ENCODE measurements at regions not wholly inside any gene's neighbourhood (a gene's known extent, or its start where the extent isn't known, plus 50 kb on each side); places are given as distances from the start of the nearest gene placed in this dataset.

DNA sequence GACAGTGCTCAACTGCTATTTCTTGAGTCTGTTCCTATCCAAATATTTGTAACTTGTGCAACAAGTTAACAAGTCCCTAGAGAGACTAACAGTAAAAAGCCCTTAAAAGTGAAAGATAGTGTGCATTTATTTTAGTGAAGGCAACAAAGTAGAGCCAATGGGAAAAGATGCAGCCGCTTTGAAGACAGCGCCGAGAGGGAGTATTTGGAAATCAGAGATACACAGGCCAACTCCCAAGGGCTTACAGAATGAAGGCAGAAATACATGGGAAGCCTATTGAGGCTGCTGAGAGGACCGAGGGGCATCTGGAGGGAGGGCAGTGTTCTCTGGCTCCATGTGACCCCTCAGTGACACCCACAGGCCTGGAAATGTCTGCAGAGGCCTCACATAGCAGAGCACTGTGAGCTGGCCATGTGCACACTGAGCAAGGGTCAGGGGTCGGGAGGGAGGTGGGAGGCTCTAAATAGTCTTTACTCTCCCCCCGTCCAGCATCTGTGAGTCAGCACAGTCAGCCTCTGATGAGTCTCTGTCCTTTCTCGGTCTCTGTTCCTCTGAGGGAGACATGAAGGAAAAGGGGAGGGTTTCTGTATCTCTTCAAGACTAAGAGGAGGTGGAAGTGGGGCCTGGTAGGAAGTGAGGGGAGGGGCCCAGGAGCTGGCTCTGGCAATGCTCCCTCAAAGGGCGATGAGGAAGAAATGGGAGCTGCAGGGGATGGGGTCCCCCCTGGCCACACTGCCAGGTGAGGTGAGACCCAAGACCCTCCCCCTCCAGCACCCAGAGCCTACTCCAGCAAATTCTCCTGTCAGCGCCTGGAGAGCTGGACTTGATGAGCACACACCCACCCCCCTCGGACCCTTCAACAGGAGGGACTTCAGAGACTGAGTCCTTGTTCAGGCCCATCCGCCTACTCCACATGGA, 133.6 kb downstream of the SP3 start:
- no peak for DNase-seq
- no peak for TF ChIP-seq POLR2A (IDR thresholded peaks at IDR 0.05; ENCODE audit: low read length)
- no peak for TF ChIP-seq GATA1 (IDR thresholded peaks at IDR 0.05; ENCODE audit: low read depth, low read length)

DNA sequence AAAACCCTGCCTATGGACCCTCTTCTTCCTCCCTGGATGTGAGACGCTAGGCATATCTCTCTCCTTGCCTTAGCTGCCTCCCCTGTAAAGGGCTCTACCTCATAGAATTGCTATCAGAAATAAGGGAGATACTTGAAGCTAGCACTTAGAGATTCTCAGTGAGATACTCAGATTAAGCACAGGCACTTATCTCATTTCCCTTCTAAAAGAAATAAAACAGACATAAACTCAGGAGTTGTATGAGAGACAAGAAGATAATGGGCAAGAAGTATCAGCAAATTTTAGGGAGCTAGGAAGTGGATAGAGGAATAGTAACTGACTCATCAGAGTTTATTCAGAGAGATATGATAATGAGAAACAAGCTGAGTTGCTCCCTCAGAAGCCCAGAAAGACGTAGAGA, 131.0 kb downstream of the SP3 start:
- DNase-seq = no peak
- TF ChIP-seq GATA1 (IDR thresholded peaks at IDR 0.05; ENCODE audit: low read depth, low read length) (no peak), POLR2A (IDR thresholded peaks at IDR 0.05; ENCODE audit: low read length) (no peak)

DNA sequence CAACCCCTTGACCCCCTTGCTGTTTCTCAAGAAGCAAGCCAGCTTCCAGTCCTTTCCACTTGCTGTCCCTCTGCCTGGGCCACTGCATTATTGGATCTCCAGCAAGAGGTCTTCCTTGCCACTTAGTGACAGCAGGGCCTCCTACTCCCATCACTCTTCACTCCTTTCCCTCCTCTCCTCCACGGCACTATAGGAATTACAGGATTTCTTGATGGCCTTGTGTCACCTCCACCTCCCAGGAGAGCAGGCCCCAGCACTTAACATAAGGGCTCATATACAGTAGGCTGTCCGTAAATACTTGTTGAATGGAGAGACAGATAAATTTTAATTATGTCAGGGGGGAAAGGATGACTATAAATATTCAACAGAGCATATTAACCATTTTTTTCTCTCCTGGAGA, 129.4 kb downstream of the SP3 start:
- DNase-seq = no peak
- TF ChIP-seq GATA1 (IDR thresholded peaks at IDR 0.05; ENCODE audit: low read depth, low read length) (no peak), POLR2A (IDR thresholded peaks at IDR 0.05; ENCODE audit: low read length) (no peak)

DNA sequence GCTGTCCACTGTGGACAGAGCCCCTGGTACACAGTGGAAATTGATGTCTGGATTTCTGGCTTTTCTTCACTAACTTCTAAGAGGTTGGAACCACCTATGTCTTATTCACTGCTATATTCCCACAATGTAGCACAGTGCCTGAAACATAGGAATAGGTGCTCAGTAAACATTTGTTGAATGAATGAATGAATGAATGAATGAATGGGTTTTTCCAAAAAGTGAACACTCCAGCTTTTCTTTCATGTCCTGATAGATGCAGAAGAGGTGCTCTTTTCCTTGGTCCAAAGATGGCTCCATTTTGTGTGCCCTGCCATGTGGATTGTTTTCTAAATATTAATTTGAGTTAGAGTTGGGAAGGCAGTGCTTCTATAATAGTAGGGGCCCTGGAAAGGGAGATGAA, 124.1 kb downstream of the SP3 start:
- TF ChIP-seq GATA1 (IDR thresholded peaks at IDR 0.05; ENCODE audit: low read depth, low read length) = no peak
- TF ChIP-seq POLR2A (IDR thresholded peaks at IDR 0.05; ENCODE audit: low read length) = no peak

DNA sequence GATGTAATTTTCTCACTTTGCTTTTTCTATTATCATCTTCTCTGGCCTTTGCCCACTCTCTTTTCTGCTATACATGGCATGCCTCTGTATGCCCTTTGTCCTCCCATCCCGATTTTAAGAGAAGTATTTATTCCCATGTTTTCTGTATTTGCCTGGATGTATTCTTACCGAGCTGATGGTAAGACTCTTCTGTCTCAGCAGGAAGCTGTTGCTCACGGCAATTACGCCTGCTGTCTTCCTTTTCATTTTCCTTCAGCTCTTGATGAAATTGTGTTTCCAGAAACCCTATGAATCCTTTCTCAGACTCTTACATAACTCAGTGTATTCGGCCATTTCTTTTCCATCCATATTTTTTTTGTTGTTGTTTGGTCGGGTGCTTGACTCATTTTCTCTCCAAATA, 121.6 kb downstream of the SP3 start:
- TF ChIP-seq GATA1 (IDR thresholded peaks at IDR 0.05; ENCODE audit: low read depth, low read length) (no peak), POLR2A (IDR thresholded peaks at IDR 0.05; ENCODE audit: low read length) (no peak)
- DNase-seq = no peak

More for the DNA sequence above, 124.1 kb downstream of the SP3 start:
- no peak for DNase-seq

DNA sequence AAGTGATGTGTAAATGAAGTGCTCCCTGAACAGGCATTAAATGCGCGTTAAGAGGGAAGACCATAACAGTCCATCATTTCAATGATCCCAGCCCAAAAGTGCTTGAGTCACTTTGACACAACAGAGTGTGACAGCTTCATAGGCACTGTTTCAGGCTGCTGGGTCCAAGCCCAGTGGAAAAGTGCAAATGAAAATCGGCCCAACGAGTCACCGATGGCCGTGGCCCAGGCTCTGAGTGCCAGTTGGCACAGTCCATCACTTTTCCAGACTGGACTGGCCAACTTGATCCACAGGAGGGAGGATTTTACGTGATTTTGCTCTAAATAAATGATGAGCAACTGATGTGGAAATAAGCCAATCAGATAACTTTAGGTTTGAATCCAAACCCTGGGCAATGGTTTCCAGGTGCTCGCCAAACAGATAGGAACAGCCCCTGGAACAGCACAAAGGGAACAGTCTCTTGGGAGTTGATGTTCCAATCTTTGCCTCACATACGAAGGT, 114.0 kb downstream of the SP3 start:
- TF ChIP-seq GATA1 (IDR thresholded peaks at IDR 0.05; ENCODE audit: low read depth, low read length) = no peak
- TF ChIP-seq POLR2A (IDR thresholded peaks at IDR 0.05; ENCODE audit: low read length) = no peak
- no peak for DNase-seq

DNA sequence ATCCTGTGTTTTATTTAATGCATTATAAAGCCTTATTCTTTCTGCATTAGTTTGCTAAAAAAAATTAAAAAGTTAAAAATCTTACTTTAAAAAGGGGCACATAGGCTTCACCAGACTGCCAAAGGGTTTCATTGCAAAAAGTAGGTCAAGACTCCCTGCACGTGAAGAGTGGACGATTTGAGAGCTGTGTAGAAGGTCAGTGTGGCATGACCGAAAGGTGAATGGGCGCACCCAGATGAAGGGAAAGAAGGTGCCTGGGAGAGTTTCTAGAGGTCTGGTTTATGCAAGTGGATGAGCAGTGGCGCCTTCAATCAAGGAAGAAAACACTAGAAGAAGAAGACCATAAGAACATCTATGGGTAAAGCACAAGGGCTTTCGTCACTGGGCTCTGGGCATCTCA, 111.0 kb downstream of the SP3 start:
- no peak for TF ChIP-seq GATA1 (IDR thresholded peaks at IDR 0.05; ENCODE audit: low read depth, low read length)
- no peak for TF ChIP-seq POLR2A (IDR thresholded peaks at IDR 0.05; ENCODE audit: low read length)
- DNase-seq = no peak

DNA sequence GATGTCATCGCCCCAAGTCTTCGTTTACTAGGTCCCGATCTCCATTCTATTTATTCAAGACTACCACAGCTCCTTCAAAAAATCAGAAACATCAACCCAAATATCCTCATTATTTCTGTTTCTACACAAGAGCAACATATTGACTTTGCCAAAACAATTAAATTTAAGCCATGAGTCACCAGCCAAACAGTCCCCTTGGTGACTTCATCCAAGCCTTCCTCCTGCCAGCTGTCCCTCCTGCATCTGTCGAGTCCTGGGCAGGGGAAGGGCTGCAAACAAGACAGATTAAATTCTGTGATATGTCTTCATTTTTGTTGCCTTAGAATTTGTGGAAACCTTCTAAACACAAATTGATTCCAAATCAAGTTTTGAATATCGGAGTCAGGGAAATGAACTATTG, 110.3 kb downstream of the SP3 start:
- no peak for TF ChIP-seq GATA1 (IDR thresholded peaks at IDR 0.05; ENCODE audit: low read depth, low read length)
- DNase-seq = no peak

DNA sequence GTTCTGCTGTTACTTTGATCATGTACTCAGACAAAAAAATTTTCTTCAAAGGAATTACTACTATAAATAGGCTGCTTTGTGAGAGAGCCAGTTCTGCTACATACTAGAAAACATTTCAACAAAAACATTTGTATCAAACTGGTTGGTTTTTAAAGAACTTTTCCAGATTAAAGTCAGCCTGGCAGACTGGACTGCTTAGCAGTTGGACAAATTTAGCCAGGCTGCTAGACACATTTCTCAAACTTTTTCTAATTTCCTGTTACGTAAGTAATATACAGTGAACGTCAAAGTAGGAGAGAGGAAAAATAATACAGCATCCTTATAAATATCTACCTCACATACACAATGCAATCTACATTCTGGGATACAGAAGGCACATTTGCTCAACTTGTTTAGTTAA, 109.5 kb downstream of the SP3 start:
- no peak for TF ChIP-seq GATA1 (IDR thresholded peaks at IDR 0.05; ENCODE audit: low read depth, low read length)
- no peak for TF ChIP-seq POLR2A (IDR thresholded peaks at IDR 0.05; ENCODE audit: low read length)
- no peak for DNase-seq

Measured in erythroblast (primary cell).